SK-N-SH treated with all-trans-retinoic acid at 6 μM for 48 hours (cell line): ENCODE measurements at regions not wholly inside any gene's neighbourhood (a gene's known extent, or its start where the extent isn't known, plus 50 kb on each side); places are given as distances from the start of the nearest gene placed in this dataset.

Experiments used
- ATAC-seq: fragments of 200-7000 bp; cut with Tn5 transposase; 3 replicates; pipeline ENCODE4 v1.9.1; 2020; ENCODE audit warnings: mild to moderate bottlenecking, moderate library complexity
- ARNTL ChIP-seq: fragments of 450-650 bp; formaldehyde crosslinking; IDR thresholded peaks from 2 replicates; pipeline ENCODE4 v1.5.0; 2020; ENCODE audit warnings: low read depth, mild to moderate bottlenecking, moderate library complexity, borderline replicate concordance
- BACH2 ChIP-seq: fragments of 250-450 bp; sonication (Bioruptor Pico); IDR thresholded peaks from 2 replicates; pipeline ENCODE4 v1.9.0; 2021; ENCODE audit warnings: mild to moderate bottlenecking, borderline replicate concordance
- CSDC2 ChIP-seq: fragments of 250-450 bp; sonication (Bioruptor Pico); IDR thresholded peaks from 2 replicates; pipeline ENCODE4 v1.5.0; 2020; ENCODE audit warnings: mild to moderate bottlenecking, moderate library complexity
- ESRRG ChIP-seq: fragments of 250-450 bp; sonication (Bioruptor Pico); IDR thresholded peaks from 2 replicates; pipeline ENCODE4 v1.6.1; 2021; ENCODE audit warnings: mild to moderate bottlenecking
- GLIS3 ChIP-seq: fragments of 250-450 bp; sonication (Bioruptor Pico); IDR thresholded peaks from 2 replicates; pipeline ENCODE4 v1.5.0; 2020; ENCODE audit warnings: mild to moderate bottlenecking, moderate library complexity
- OSR1 ChIP-seq: fragments of 250-450 bp; sonication (Bioruptor Pico); IDR thresholded peaks from 2 replicates; pipeline ENCODE4 v1.8.0; 2022; ENCODE audit warnings: moderate library complexity, mild to moderate bottlenecking, inconsistent platforms
- SNAI2 ChIP-seq: fragments of 250-450 bp; sonication (Bioruptor Pico); IDR thresholded peaks from 2 replicates; pipeline ENCODE4 v1.5.0; 2020; ENCODE audit warnings: mild to moderate bottlenecking, moderate library complexity
- TCF4 ChIP-seq: fragments of 250-450 bp; sonication (Bioruptor Pico); IDR thresholded peaks from 2 replicates; pipeline ENCODE4 v1.8.0; 2021; ENCODE audit warnings: mild to moderate bottlenecking, moderate library complexity, borderline replicate concordance
- TOX ChIP-seq: fragments of 250-450 bp; sonication (Bioruptor Pico); IDR thresholded peaks from 2 replicates; pipeline ENCODE4 v1.8.0; 2021; ENCODE audit warnings: mild to moderate bottlenecking, moderate library complexity, borderline replicate concordance
- ZC3H10 ChIP-seq: fragments of 250-450 bp; sonication (Bioruptor Pico); IDR thresholded peaks from 2 replicates; pipeline ENCODE4 v1.5.1; 2021; ENCODE audit warnings: mild to moderate bottlenecking, moderate library complexity
- ZFP30 ChIP-seq: fragments of 450-650 bp; formaldehyde crosslinking; IDR thresholded peaks from 2 replicates; pipeline ENCODE4 v1.5.0; 2022; ENCODE audit warnings: mild to moderate bottlenecking, moderate library complexity
- ZNF565 ChIP-seq: fragments of 450-650 bp; formaldehyde crosslinking; conservative IDR thresholded peaks from 2 replicates; pipeline ENCODE4 v1.5.0; 2020; ENCODE audit warnings: low read depth, mild to moderate bottlenecking, moderate library complexity
- ZNF70 ChIP-seq: fragments of 450-650 bp; formaldehyde crosslinking; IDR thresholded peaks from 2 replicates; pipeline ENCODE4 v1.5.0; 2020; ENCODE audit warnings: mild to moderate bottlenecking, moderate library complexity
- ZNF8 ChIP-seq: fragments of 450-650 bp; formaldehyde crosslinking; IDR thresholded peaks from 2 replicates; pipeline ENCODE4 v1.5.0; 2020; ENCODE audit warnings: mild to moderate bottlenecking, moderate library complexity
- TF ChIP-seq, protein P1 (sequence below): fragments of 250-450 bp; sonication (Bioruptor Pico); IDR thresholded peaks from 2 replicates; pipeline ENCODE4 v1.8.0; 2021; ENCODE audit warnings: low read depth, mild to moderate bottlenecking, moderate library complexity, borderline replicate concordance
- TF ChIP-seq, protein P2 (sequence below): fragments of 250-450 bp; sonication (Bioruptor Pico); IDR thresholded peaks from 2 replicates; pipeline ENCODE4 v1.5.1; 2020; ENCODE audit warnings: low read depth, mild to moderate bottlenecking, moderate library complexity
- TF ChIP-seq, protein P3 (sequence below): fragments of 250-450 bp; sonication (Bioruptor Pico); IDR thresholded peaks from 2 replicates; pipeline ENCODE4 v1.8.0; 2020; ENCODE audit warnings: mild to moderate bottlenecking, moderate library complexity, borderline replicate concordance
- TF ChIP-seq, protein P4 (sequence below): fragments of 250-450 bp; sonication (Bioruptor Pico); IDR thresholded peaks from 2 replicates; pipeline ENCODE4 v1.5.1; 2021; ENCODE audit warnings: mild to moderate bottlenecking, moderate library complexity

DNA sequence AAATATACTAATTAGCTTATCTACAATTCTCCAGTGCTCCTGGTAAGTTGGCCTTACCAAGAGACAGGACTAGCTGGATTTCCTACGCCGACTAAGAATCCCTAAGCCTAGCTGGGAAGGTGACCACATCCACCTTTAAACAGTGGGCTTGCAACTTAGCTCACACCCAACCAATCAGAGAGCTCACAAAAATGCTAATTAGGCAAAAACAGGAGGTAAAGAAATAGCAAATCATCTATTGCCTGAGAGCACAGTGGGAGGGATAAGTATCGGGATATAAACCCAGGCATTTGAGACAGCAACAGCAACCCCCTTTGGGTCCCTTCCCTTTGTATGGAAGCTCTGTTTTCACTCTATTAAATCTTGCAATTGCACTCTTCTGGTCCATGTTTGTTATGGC lies 1025.0 kb downstream of the RAB28 start:
- no peak for ATAC-seq
- no peak for TF ChIP-seq ESRRG
- no peak for TF ChIP-seq ZC3H10 (CRISPR knock-in tag)
- TF ChIP-seq GLIS3 (CRISPR knock-in tag) = no peak
- TF ChIP-seq SNAI2 (CRISPR knock-in tag) = no peak
- TF ChIP-seq CSDC2 (CRISPR knock-in tag) = no peak
- no peak for TF ChIP-seq BACH2 (CRISPR knock-in tag)
- TF ChIP-seq, protein P1, sequence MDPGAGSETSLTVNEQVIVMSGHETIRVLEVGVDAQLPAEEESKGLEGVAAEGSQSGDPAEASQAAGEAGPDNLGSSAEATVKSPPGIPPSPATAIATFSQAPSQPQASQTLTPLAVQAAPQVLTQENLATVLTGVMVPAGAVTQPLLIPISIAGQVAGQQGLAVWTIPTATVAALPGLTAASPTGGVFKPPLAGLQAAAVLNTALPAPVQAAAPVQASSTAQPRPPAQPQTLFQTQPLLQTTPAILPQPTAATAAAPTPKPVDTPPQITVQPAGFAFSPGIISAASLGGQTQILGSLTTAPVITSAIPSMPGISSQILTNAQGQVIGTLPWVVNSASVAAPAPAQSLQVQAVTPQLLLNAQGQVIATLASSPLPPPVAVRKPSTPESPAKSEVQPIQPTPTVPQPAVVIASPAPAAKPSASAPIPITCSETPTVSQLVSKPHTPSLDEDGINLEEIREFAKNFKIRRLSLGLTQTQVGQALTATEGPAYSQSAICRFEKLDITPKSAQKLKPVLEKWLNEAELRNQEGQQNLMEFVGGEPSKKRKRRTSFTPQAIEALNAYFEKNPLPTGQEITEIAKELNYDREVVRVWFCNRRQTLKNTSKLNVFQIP = no peak
- no peak for TF ChIP-seq ZNF8 (CRISPR knock-in tag)
- TF ChIP-seq TCF4 (CRISPR knock-in tag) = no peak
- TF ChIP-seq ARNTL (CRISPR knock-in tag) = no peak
- TF ChIP-seq ZNF70 (CRISPR knock-in tag) = no peak

DNA sequence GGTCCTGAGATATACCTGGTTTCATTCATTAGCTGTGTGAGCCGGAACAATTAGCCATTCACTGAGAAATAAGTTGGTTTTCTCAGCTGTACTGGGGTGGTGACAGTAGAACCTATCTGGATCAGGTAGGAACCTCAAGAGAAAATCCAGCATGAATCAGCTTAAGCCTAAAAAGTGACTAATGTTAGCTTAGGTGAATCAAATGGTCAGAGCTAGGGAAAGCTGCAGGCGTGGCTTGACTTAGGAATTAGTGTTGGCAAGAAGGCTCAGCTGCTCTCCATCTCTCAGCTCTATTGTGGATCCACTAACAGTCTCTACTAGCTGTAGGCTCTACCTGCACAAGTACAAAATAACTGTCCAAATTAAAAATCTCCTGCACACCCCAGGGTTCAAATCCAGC lies 1025.5 kb downstream of the RAB28 start:
- TF ChIP-seq ZNF70 (CRISPR knock-in tag) = no peak
- TF ChIP-seq, protein P1 = no peak
- TF ChIP-seq, protein P2, sequence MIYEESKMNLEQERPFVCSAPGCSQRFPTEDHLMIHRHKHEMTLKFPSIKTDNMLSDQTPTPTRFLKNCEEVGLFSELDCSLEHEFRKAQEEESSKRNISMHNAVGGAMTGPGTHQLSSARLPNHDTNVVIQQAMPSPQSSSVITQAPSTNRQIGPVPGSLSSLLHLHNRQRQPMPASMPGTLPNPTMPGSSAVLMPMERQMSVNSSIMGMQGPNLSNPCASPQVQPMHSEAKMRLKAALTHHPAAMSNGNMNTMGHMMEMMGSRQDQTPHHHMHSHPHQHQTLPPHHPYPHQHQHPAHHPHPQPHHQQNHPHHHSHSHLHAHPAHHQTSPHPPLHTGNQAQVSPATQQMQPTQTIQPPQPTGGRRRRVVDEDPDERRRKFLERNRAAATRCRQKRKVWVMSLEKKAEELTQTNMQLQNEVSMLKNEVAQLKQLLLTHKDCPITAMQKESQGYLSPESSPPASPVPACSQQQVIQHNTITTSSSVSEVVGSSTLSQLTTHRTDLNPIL = no peak
- TF ChIP-seq ZFP30 (CRISPR knock-in tag) = no peak
- TF ChIP-seq, protein P3, sequence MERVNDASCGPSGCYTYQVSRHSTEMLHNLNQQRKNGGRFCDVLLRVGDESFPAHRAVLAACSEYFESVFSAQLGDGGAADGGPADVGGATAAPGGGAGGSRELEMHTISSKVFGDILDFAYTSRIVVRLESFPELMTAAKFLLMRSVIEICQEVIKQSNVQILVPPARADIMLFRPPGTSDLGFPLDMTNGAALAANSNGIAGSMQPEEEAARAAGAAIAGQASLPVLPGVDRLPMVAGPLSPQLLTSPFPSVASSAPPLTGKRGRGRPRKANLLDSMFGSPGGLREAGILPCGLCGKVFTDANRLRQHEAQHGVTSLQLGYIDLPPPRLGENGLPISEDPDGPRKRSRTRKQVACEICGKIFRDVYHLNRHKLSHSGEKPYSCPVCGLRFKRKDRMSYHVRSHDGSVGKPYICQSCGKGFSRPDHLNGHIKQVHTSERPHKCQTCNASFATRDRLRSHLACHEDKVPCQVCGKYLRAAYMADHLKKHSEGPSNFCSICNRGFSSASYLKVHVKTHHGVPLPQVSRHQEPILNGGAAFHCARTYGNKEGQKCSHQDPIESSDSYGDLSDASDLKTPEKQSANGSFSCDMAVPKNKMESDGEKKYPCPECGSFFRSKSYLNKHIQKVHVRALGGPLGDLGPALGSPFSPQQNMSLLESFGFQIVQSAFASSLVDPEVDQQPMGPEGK (CRISPR knock-in tag) = no peak
- no peak for TF ChIP-seq TOX (CRISPR knock-in tag)
- TF ChIP-seq TCF4 (CRISPR knock-in tag) = no peak
- TF ChIP-seq ZNF565 (CRISPR knock-in tag) = no peak
- no peak for ATAC-seq

DNA sequence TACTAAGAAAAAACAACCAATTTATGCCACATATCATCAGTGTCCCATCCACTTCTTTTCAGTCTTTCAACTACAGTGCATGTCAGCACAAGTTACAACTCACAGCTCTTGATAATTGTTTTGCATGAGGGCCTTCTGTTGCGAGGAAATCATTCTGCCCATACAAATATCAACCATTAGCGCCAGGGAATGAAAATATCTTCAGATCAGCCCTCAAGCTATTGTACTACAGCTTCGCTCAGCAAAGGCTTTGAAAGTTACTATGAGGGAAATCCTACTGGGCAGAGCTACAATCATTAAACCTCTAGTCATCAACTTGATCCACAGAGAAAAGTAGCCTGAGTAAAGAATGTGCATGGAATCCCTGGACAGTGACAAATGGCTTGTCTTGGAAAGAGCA lies 1023.6 kb upstream of the HS3ST1 start:
- no peak for TF ChIP-seq CSDC2 (CRISPR knock-in tag)
- TF ChIP-seq, protein P3 (CRISPR knock-in tag) = no peak
- no peak for TF ChIP-seq SNAI2 (CRISPR knock-in tag)
- TF ChIP-seq ZC3H10 (CRISPR knock-in tag) = no peak
- ATAC-seq = no peak

DNA sequence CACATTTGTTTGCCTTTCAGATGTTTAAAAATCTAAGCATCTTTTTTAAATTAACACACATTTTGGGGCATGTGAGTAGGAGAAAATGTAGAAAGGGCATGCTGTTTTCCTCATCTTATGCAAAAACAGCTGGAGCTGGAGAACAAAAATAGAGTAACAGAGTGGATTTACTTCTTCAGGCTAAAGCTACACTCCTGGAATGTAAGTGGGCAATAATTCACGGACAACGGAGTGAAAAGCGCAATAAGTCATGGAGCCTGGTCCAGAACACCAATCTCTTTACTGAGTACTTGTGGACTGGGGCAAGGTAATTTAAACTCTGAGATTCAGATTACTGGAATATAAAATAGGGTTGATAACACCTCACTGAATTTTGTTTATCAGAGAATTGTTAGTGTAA lies 1018.8 kb upstream of the HS3ST1 start:
- no peak for ATAC-seq
- TF ChIP-seq ESRRG = no peak
- no peak for TF ChIP-seq ARNTL (CRISPR knock-in tag)
- no peak for TF ChIP-seq ZC3H10 (CRISPR knock-in tag)
- no peak for TF ChIP-seq GLIS3 (CRISPR knock-in tag)
- no peak for TF ChIP-seq ZNF8 (CRISPR knock-in tag)
- no peak for TF ChIP-seq SNAI2 (CRISPR knock-in tag)
- no peak for TF ChIP-seq OSR1 (CRISPR knock-in tag)
- TF ChIP-seq TCF4 (CRISPR knock-in tag) = no peak
- TF ChIP-seq, protein P1 = no peak
- TF ChIP-seq, protein P4, sequence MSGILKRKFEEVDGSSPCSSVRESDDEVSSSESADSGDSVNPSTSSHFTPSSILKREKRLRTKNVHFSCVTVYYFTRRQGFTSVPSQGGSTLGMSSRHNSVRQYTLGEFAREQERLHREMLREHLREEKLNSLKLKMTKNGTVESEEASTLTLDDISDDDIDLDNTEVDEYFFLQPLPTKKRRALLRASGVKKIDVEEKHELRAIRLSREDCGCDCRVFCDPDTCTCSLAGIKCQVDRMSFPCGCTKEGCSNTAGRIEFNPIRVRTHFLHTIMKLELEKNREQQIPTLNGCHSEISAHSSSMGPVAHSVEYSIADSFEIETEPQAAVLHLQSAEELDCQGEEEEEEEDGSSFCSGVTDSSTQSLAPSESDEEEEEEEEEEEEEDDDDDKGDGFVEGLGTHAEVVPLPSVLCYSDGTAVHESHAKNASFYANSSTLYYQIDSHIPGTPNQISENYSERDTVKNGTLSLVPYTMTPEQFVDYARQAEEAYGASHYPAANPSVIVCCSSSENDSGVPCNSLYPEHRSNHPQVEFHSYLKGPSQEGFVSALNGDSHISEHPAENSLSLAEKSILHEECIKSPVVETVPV (CRISPR knock-in tag) = no peak
